Skin epidermis (tissue), 12 donors: ENCODE measurements at regions not wholly inside any gene's neighbourhood (a gene's known extent, or its start where the extent isn't known, plus 50 kb on each side); places are given as distances from the start of the nearest gene placed in this dataset.
"Not testable (repeated sequence)": the region's sequence is repeated elsewhere in the genome, so short reads cannot be mapped to it uniquely, and the experiment has no call there.

Experiments
- H3K27ac ChIP-seq, 21 experiments: fragments of 200-600 bp; sonication (generic) in 11 of 21; one replicate each; pipeline ENCODE4 v1.5.0; 2020; ENCODE audit warnings: mild to moderate bottlenecking in 3 of 21, inconsistent platforms in 2 of 21, moderate library complexity in 2 of 21
- H3K4me3 ChIP-seq, 7 experiments: fragments of 200-600 bp; sonication (generic) in 2 of 7; one replicate each; pipeline ENCODE4 v1.5.0; 2020; ENCODE audit warnings: inconsistent platforms in 2 of 7, mild to moderate bottlenecking in 2 of 7, moderate library complexity in 1 of 7

DNA sequence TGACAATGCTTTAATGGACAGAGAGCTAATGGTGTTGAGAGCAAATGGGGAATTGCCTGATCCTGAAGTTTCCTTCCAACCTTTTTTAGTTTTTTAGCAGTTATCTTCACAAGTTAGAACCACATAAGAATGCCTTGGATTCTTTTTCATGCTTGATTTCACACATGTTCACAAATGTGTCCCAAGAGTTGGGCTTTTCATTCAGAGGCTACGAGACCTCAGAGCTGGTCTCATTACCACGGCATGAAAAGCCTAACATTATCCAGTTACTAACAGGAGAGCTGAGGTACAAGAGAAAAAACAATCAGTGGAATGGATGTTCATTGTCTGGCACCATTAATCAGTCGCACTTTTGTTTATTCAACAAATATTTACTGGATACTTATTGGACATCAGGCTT, 340.6 kb downstream of the ZNF326 start:
- Histone ChIP-seq H3K4me3 (no peak overlapping the region), H3K27ac (no peak overlapping the region)

DNA sequence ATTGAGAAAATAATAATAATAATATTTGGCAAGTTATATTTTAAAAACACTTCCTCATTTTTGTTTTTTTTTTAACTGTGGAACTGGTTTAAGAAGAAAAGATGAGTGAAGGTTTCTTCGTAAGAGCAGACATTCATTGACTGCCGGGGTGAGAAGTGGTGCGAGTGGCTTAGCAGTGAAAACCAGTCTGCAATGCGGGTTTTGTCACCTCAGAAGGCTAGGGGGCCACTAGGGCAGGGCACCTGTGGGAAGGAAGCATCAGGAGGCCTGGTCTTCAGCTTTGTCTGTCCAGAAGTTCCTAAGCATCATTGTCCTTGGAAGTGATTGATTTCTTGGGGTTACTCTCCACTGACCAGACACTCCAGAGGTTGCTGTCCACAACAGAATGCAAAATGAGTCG, 339.2 kb downstream of the ZNF326 start:
- no peak overlapping the region for H3K4me3 ChIP-seq
- no peak overlapping the region for H3K27ac ChIP-seq

DNA sequence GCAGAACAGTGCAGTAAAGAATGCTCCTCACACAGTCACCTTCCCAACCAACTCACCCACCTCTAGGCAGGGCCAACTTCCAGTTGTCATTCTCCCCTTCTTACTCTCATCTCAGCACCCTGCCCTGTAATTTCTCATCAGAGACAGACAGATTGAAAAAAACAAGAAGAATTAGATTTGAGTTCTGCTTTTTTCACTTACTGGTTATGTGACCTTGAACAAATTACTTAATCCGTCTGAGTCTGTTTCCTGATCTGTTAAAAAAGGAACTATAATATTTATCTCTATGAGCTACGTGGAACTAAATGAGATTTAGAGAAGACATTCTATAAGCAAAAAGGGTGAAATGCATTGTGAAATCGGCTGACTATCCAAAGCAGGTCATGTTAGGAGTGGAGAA, 330.3 kb downstream of the ZNF326 start:
- Histone ChIP-seq H3K4me3 (no peak overlapping the region), H3K27ac (no peak overlapping the region)

DNA sequence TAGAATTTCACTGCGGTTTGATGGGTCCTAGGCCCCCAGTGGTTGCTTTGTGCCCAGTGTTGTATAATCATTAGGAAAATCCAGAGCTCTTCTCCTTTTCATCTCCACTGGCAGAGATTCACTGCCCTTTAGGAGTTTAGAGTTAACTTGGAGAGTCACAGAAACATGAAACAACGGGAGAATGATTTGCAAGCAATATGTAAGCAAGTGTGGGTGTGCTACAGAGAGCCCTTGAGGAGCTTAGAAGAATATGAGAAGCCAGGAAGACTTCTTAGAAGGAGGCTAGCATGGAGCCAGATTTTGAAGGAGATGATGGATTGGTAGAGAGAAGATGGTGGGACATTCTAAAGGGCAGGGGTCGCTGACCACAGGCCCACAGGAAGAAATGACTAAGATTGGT, 327.3 kb downstream of the ZNF326 start:
- H3K4me3 ChIP-seq, result no peak overlapping the region
- no peak overlapping the region for H3K27ac ChIP-seq

DNA sequence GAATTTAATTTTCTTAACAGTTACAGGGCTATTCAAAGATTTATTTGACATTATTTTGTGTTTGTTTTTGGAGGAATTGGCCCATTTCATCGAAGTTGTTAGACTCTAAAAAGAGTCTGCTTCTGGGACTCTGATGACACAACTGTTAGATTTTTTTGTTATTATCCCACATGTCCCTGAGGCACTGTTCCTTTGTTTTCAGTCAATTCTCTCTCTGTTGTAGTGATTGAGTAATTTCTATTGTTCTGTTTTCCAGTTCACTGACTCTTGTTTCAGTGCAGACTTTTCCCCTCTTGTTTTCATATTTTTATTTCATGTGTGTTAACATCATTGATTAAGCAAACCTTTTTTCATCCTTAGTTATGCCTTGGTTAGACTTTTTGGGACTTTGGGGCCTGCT, 325.0 kb downstream of the ZNF326 start:
- Histone ChIP-seq H3K27ac (no peak overlapping the region), H3K4me3 (no peak overlapping the region)

DNA sequence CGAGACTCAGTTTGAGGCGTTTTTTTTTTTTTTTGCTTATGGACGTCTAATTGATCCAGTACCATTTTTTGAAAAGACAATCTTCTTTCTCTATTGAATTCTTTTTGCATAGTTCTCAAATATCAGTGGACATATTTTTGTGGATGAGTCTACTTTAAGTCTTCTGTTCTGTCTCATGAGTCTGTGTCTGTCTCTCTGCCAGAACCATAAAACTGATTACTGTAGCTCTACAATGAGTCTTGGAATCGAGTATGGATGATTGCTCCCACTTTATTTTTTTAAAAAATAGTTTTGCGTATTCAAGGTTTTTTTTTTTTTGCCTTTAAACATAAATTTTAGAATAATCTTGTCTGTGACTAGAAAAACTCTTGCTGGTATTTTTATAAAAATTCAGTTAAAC, 323.5 kb downstream of the ZNF326 start:
- Histone ChIP-seq H3K27ac (no peak overlapping the region), H3K4me3 (no peak overlapping the region)

DNA sequence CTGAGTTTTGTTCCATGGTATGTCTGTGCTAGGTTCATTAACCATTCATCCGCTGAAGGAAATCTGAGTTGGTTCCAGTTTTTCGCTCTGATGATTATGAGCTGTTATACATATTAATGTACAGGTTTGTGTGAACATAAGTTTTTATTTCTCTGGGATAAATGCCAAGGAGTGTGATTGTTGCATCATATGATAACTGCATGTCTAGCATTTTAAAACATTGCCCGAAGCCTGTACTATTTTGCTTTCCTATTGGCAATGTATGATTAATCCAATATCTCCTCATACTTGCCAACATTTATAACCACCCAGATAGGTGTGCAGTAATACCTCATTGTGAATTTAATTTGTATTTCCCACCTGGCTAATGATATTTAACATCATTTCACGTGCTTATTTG, 322.7 kb downstream of the ZNF326 start:
- no peak overlapping the region for H3K4me3 ChIP-seq
- no peak overlapping the region for H3K27ac ChIP-seq

DNA sequence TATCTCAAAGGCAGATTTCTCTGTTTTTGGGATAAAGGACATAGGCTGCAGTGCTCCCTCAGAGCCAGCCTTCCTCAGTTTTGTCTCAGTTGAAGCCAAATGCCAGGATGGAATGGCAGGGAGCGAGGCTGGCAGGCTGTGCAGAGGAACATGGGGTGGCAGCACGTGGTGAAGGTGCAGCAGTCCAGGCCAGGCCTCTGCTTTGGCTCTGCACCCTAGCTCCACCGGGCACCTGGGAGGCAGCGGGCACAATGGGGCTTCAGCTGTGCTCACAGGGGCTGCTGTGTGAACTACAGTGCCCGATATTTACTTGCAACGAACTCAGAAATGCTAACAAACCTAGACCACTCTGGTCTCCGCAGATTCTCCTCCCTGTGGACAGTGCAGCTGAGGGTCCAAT, 319.6 kb downstream of the ZNF326 start:
- H3K27ac ChIP-seq, result no peak overlapping the region

DNA sequence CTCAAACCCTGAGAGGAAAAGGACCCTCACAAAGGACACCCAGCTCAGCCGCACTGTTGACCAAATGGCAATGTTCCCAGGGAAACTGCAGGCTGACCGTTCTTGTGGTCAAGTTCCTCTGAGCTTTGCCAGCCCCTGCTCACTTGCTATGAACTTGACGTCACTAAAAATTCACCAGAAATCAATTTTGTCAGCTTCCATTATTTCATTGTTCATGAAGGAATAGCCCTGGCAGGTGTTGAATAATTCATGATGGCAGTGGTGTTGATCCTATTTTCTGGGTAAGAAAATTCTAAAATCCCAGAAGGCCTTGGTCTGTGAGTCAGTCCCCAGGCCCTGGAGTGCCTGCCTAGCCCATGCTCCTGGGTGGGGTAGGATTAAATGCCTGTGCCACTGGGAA, 318.9 kb downstream of the ZNF326 start:
- no peak overlapping the region for H3K27ac ChIP-seq

More for the DNA sequence above, 319.6 kb downstream of the ZNF326 start:
- no peak overlapping the region for H3K4me3 ChIP-seq

DNA sequence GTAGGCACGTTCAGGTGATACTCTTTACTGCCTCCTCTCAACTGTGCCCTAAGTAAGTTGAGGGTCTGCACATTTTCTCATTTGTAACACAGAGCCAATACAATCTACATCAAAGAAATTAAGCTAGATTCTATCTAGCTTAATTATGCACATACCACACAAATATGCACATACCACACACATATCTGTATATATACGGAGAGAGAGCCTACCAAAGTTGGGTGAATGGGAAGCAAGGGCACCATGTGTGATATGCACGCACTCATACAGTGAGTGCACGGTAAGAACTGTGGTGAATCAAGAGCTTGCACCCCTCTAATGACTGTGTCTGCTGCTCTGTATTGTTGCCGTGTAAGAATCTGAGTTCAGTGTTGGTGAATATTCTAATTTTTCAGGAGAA, 314.9 kb downstream of the ZNF326 start:
- no peak overlapping the region for H3K27ac ChIP-seq
- H3K4me3 ChIP-seq, result no peak overlapping the region

More for the DNA sequence above, 318.9 kb downstream of the ZNF326 start:
- no peak overlapping the region for H3K4me3 ChIP-seq

DNA sequence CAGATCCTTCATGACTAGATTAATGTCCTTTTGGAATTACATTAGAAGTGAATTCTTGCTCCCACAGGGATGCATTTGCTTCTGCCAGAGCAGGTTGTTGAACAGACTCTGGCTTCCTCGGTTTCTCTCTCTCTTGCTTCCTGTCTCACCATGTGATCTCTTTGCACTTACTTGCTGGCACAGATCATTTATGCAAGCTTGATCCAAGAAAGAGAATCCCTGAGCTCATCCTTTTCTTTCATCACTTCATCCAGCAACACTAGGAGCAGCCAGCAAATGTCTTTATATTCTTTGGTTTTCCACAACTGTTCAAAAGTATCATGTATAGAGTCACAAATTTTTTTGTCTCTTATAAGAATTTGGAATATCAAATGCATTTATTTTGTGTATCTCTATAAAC, 313.5 kb downstream of the ZNF326 start:
- no peak overlapping the region for H3K4me3 ChIP-seq
- H3K27ac ChIP-seq, result no peak overlapping the region

DNA sequence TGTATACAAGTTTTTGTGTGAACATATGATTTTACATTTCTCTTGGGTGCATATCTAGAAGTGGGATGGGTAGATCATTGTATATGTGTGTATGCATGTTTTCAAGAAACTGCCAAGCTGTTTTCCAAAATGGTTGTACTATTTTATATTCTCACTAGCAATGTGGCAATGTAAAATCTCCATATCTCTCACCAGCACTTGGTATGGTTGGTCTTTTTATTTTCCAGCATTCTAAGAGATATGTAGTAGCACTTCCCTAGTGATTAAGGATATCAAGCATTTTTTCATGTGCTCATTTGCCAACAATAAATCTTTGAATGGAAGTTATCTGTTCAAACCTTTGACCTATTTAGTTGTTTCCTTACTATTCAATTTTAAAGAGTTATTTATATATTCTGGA, 310.7 kb downstream of the ZNF326 start:
- Histone ChIP-seq H3K4me3 (no peak overlapping the region), H3K27ac (no peak overlapping the region)

DNA sequence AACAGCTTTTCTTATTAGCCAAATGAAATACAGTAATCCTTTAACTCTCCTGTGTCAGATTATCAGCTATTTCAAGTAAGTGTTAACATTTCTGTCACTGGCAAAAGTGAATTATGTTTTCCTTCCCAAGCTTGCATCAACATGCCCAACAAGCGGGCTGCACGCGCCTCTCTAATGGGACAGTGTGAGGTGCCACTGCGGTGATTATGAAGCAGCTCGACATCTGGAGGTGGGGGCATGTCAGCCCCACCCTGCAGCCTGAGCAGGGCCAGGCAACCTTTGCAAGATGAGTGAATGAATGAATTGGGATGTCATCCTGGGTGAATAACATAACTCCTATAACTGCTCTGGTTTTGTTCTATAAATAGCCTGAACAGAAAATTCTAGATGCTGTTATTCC, 301.4 kb downstream of the ZNF326 start:
- no peak overlapping the region for H3K27ac ChIP-seq
- no peak overlapping the region for H3K4me3 ChIP-seq

DNA sequence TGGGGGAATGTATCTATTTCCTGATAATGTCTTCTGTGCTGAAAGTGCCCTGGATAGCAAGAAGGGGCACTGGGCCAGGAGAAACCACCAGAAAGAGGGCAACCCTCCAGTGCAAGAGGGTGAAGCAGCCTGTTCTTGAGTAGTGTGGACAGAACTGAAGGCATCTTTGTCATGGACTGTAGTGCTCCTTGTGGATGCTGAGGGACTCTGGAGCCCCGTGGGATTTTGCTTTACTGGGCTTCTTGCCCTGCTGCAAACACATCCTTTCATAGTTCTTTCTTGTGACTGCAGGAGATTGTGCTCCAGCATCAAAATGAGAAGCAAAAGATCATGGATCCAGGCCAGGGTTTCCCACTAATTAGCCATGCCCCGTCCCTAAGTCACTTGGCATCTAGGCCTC, 300.6 kb downstream of the ZNF326 start:
- Histone ChIP-seq H3K4me3 (no peak overlapping the region), H3K27ac (no peak overlapping the region)

DNA sequence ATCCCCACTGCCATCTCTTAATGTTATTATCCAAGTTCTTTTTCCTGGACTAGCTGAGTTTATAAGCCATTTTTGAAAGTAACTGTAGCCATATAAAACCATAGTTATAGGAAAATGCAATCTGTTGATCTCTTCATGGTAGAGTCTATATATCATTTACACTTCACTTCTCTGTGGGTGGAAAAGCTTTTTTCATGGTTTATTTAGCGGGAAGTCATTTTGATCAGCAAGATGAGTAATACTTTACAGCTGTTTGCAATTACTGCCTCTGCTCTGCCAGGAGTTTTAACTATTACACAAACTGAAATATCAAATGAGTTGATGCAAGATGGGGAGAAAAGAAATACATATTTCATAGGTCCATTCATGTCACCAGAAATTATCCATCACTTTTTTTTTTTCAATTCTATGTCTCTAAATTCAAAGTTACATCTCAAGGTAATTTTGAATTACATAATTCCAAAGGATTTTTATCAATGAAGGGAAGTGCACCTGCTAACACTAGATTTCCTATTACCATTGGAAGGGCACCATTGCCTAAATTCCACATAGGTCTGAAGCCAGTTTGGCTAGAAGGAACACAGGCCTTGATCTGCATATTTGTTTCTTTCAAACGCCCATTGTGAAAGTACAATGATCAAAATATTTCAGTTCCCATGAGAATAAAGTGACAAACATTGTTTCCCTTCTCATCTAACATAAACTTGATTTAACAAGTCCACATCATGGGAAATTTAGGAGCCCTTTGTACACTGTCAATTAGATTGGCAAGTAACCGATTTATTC, 296.7 kb downstream of the ZNF326 start:
- no peak overlapping the region for H3K27ac ChIP-seq
- no peak overlapping the region for H3K4me3 ChIP-seq

DNA sequence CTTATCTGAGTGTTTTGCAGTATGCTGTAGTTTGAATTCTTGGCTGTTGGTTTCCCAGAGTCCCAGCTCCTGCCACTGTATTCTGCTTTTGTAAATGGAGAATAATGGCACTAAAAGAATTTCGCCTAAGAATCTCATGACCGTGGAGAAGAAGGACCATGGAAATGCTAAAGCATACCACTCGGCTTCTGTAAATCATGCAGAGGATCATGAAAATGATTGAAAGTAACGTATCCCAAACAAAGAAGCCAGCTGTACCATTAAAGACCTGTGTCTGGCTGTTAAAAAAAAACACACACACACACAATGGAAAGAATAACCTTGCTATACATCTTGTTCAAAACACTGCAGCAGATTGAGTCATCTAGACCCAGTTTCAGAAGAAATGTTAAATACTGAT, 287.9 kb downstream of the ZNF326 start:
- H3K4me3 ChIP-seq, result no peak overlapping the region
- no peak overlapping the region for H3K27ac ChIP-seq

DNA sequence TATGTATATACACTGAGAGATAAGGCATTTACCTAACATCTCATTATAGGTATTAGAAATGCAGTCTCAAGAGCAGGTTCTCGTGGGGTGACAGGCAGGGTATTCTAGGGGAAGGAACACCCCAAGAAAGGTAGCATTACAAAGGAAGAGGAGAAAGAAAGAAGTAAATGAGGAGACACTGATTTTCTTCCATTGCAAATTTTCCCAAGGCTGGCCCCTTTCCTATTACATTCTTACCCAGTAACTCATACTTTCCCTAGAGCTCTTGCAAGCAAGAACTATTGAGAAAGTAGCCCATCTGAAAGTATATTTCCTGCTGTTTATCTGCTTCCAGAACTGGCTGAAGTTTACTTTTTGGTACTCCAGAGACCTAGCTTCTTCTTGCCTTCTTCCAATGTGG, 287.0 kb downstream of the ZNF326 start:
- not testable (repeated sequence) for H3K4me3 ChIP-seq, H3K27ac ChIP-seq

DNA sequence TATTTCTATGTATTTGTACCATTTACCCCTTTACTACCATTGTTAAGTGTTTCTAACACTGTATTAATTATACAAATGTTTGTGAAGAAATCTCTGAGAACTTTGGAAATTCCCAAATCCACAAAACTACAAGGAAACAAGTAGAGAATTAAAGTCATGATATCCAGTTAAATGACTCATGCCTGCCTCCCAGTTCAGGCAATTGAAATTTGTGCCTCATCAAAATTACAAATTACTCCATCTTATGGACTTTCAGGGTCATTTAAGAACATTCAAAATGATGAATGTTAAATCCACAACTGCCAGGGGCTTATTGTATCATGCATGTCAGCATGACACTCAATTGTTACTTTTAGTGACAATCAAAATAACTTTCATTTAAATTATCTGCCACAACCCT, 282.4 kb downstream of the ZNF326 start:
- no peak overlapping the region for H3K27ac ChIP-seq
- no peak overlapping the region for H3K4me3 ChIP-seq

DNA sequence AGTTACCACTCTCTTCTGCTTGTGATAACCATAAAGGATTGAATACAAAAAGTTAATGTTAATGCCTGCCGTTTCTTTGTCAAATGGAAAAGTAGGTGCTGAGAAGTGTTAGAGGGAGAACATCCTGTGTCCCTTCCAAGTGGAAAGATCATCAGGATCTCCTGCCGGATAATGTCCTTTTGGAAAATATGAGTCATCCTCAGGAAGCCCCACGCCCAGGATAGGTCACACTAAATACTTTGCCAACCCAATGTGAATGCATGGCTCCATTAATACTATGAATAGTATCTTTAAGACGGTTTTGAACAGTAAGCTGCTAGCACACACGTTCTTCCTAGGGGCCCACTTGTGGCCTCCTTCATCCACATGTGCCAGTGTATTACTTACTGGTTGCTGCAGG, 279.5 kb downstream of the ZNF326 start:
- no peak overlapping the region for H3K4me3 ChIP-seq

DNA sequence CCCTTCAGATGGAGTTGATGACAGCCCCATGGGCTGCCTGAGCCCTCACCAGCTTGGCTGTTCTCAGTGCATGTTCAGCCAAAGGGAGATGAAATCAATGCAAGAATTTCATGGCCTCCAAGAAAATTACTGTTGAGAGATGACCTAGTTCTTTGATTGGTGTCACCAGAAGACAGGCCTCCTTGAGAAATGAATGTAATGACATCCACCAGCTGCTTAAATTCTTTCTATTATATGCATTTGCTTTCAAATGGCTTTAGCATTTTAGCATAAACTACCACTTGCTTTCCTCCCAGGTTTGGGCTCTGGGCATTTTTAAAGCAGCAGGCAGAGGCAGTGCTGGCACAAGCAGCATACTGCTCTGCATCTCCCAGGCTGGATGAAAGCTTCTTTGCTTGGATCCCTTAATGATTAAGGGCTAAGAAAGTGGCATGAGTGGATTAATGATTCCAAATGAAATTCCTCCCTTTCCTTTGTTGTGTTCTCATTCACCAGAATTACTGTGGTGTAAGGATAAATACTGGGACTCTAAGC, 278.4 kb downstream of the ZNF326 start:
- Histone ChIP-seq H3K4me3 (no peak overlapping the region), H3K27ac (no peak overlapping the region)

More for the DNA sequence above, 279.5 kb downstream of the ZNF326 start:
- H3K27ac ChIP-seq, result no peak overlapping the region

DNA sequence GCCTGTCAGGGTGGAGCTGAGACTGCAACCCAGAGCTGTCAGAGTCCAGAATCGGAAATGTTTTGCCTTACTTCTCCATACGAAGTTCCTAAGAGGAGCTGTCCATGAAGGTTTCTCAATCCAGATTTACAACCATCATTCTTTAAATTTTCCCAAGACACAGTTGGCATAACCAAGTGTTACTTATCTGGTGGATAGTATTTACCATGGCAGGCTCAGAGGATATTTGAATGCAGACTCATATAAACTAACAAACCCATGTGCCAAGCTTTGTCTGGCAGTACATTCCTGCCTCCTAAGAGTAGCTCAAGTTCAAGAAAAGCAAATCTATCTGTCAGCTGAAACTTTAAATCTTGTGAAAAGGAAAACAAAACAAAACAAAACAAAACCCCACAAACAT, 267.9 kb downstream of the ZNF326 start:
- H3K27ac ChIP-seq, result no peak overlapping the region
- no peak overlapping the region for H3K4me3 ChIP-seq

DNA sequence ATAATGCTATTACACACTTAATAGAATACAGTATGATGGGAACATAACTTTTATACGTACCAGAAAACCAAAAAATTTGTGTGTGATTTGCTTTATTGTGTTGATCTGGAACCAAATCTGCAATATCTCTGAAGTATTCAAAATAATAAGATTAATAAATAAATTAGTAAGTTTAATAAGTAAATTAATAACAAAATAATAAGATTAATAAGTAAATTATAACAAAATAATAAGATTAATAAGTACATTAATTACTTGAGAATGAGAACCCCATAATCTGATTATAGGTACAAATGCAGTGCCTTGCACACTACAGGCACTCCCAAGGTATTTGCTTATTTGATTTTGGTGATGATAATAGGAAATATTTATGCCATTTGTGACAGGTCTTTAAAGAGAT, 267.4 kb downstream of the ZNF326 start:
- Histone ChIP-seq H3K4me3 (no peak overlapping the region), H3K27ac (no peak overlapping the region)
